ENCODE measurements at regions not wholly inside any gene's neighbourhood (a gene's known extent, or its start where the extent isn't known, plus 50 kb on each side); places are given as distances from the start of the nearest gene placed in this dataset.

DNA sequence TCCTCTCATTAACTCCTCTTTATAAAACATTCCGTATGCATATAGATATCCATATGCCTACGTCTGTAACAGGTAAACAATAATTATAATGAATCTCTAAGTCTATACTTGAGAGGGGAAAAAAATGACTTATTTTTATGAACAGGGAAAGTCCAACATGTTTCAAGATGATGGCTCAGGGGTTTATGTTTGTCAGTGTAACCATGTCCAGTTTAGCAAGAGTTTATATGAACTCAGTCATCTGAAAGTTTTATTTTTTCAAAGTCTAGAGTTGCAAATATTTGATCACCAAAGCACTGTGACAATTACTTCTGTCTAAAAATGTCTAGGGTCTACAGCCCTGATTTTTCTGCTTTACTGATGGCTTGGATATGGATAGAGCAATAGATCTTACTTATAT is 559.4 kb upstream of the KCNMB2 start:
- TF ChIP-seq, protein P1, sequence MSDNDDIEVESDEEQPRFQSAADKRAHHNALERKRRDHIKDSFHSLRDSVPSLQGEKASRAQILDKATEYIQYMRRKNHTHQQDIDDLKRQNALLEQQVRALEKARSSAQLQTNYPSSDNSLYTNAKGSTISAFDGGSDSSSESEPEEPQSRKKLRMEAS (IDR thresholded peaks at IDR 0.05; ENCODE audit: insufficient read depth, insufficient read length): no peak
- TF ChIP-seq CTCF (IDR thresholded peaks at IDR 0.05; ENCODE audit: extremely low read depth in 1 of 2, insufficient read depth in 1 of 2, low read depth in 1 of 2, low read length in 2 of 2) (no peak), EZH2 (IDR thresholded peaks at IDR 0.05; ENCODE audit: borderline replicate concordance, low read depth, low read length, severe bottlenecking) (no peak), POLR2AphosphoS5 (IDR thresholded peaks at IDR 0.05; ENCODE audit: insufficient read depth, low read depth, low read length) (no peak), POLR2A (IDR thresholded peaks at IDR 0.05; ENCODE audit: low read depth, low read length) (no peak), JUN (IDR thresholded peaks at IDR 0.05; ENCODE audit: borderline replicate concordance, insufficient read depth, insufficient read length, low read depth) (no peak), GATA2 (IDR thresholded peaks at IDR 0.05; ENCODE audit: insufficient read depth, insufficient read length, low read depth, low read length) (no peak)
